Lower leg skin (tissue), 4 donors: ENCODE measurements at regions not wholly inside any gene's neighbourhood (a gene's known extent, or its start where the extent isn't known, plus 50 kb on each side); places are given as distances from the start of the nearest gene placed in this dataset.

Experiments used
- DNase-seq, 2 donors: peaks; one replicate each; pipeline ENCODE4 v3.0.0-alpha.2; 2019; ENCODE audit warnings: low spot score in 2 of 2
- H3K4me3 ChIP-seq: fragments of 200-600 bp; sonication (generic); 2 replicates; pipeline ENCODE4 v1.5.1; 2017; ENCODE audit warnings: mild to moderate bottlenecking, low read depth; ENCODE audit not compliant: poor library complexity, severe bottlenecking
- POLR2A ChIP-seq, 2 donors: fragments of 450-650 bp; IDR thresholded peaks; one replicate each; pipeline ENCODE4 v1.6.1; 2016 to 2017; ENCODE audit warnings: antibody characterized with exemption in 2 of 2, mild to moderate bottlenecking in 1 of 2, moderate library complexity in 1 of 2
- WGBS, 2 donors: methylation state at CpG; one replicate each; pipeline ENCODE4 v1.1.5; 2018; 5-methylcytosine and 5-hydroxymethylcytosine counted together
- intact Hi-C: fragments of 100-400 bp; cut with DNase I; formaldehyde crosslinking; loops from one replicate; pipeline ENCODE4 v1.15.0; 2023; ENCODE audit warnings: low total_unique reads
- TF ChIP-seq, protein P1 (sequence below), 3 donors: fragments of 450-650 bp; IDR thresholded peaks; one replicate each; pipeline ENCODE4 v1.5.1; 2016; ENCODE audit warnings: antibody characterized with exemption in 3 of 3, mild to moderate bottlenecking in 3 of 3, moderate library complexity in 2 of 3

GRCh38 chr4:81639248-81639647 lies 167.5 kb upstream of the RASGEF1B start:
- DNase-seq = no peak
- TF ChIP-seq POLR2A (IDR thresholded peaks at IDR 0.05) = no peak
- TF ChIP-seq, protein P1, sequence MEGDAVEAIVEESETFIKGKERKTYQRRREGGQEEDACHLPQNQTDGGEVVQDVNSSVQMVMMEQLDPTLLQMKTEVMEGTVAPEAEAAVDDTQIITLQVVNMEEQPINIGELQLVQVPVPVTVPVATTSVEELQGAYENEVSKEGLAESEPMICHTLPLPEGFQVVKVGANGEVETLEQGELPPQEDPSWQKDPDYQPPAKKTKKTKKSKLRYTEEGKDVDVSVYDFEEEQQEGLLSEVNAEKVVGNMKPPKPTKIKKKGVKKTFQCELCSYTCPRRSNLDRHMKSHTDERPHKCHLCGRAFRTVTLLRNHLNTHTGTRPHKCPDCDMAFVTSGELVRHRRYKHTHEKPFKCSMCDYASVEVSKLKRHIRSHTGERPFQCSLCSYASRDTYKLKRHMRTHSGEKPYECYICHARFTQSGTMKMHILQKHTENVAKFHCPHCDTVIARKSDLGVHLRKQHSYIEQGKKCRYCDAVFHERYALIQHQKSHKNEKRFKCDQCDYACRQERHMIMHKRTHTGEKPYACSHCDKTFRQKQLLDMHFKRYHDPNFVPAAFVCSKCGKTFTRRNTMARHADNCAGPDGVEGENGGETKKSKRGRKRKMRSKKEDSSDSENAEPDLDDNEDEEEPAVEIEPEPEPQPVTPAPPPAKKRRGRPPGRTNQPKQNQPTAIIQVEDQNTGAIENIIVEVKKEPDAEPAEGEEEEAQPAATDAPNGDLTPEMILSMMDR (IDR thresholded peaks at IDR 0.05) = no peak
- intact Hi-C loops = no loop called here
- WGBS, 2 donors = 75 to 78% methylated on average over 1 of the region's 1 CpG
- no peak overlapping the region for H3K4me3 ChIP-seq

DNA sequence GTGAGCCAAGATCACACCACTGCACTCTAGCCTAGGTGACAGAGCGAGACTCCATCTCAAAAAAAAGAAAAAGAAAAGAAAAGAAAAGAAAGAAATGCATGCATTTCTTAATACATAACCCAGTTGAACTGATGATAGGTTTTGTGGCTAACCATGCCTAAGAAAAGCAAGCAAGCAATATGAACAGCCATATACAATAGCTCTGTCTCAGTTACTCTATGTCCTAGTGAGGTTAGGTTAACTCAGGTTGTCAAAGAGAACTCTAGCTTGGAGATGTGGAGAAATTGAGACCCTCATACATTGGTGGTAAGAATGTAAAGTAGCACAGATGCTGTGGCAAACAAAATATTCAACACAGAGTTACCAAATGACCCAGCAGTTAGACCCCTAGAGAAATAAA lies 167.0 kb upstream of the RASGEF1B start:
- DNase-seq = no peak
- intact Hi-C loops = no loop called here
- no peak overlapping the region for H3K4me3 ChIP-seq
- WGBS, 2 donors = 95 to 100% methylated on average over 1 of the region's 1 CpG
- TF ChIP-seq, protein P1 (IDR thresholded peaks at IDR 0.05) = no peak
- TF ChIP-seq POLR2A (IDR thresholded peaks at IDR 0.05) = no peak

GRCh38 chr4:81635739-81636138 lies 164.0 kb upstream of the RASGEF1B start:
- DNase-seq = peak in 1 of 2 donors; percentile 47
- TF ChIP-seq, protein P1 (IDR thresholded peaks at IDR 0.05) = no peak
- no peak for TF ChIP-seq POLR2A (IDR thresholded peaks at IDR 0.05)
- intact Hi-C loops = no loop called here
- WGBS, 2 donors = 48 to 56% methylated on average over 6 of the region's 6 CpGs
- H3K4me3 ChIP-seq = no peak overlapping the region

- TF ChIP-seq POLR2A (IDR thresholded peaks at IDR 0.05) = no peak
- TF ChIP-seq, protein P1 (IDR thresholded peaks at IDR 0.05) = no peak
- H3K4me3 ChIP-seq = no peak overlapping the region
- DNase-seq = no peak
- WGBS, 2 donors = 86 to 95% methylated on average over 1 of the region's 1 CpG
- intact Hi-C loops = no loop called here
These were observed 163.3 kb upstream of the RASGEF1B start for GRCh38 chr4:81634766-81635549.

- WGBS, 2 donors = 82 to 86% methylated on average over 4 of the region's 4 CpGs
- no peak for DNase-seq
- H3K4me3 ChIP-seq = no peak overlapping the region
- TF ChIP-seq POLR2A (IDR thresholded peaks at IDR 0.05) = no peak
- TF ChIP-seq, protein P1 (IDR thresholded peaks at IDR 0.05) = no peak
- intact Hi-C loops = no loop called here
These were observed 162.5 kb upstream of the RASGEF1B start for GRCh38 chr4:81634165-81634564.
